Lower leg skin (tissue), 3 donors: ENCODE measurements at regions not wholly inside any gene's neighbourhood (a gene's known extent, or its start where the extent isn't known, plus 50 kb on each side); places are given as distances from the start of the nearest gene placed in this dataset.

Experiments used
- CTCF ChIP-seq, 3 donors: fragments of 450-650 bp; IDR thresholded peaks; one replicate each; pipeline ENCODE4 v1.5.1; 2016; ENCODE audit warnings: antibody characterized with exemption in 3 of 3, mild to moderate bottlenecking in 3 of 3, moderate library complexity in 2 of 3
- POLR2A ChIP-seq, 2 donors: fragments of 450-650 bp; IDR thresholded peaks; one replicate each; pipeline ENCODE4 v1.6.1; 2016 to 2017; ENCODE audit warnings: antibody characterized with exemption in 2 of 2, mild to moderate bottlenecking in 1 of 2, moderate library complexity in 1 of 2

GRCh38 chr12:98388126-98388525, 127.3 kb upstream of the TMPO start:
- no peak for TF ChIP-seq CTCF (IDR thresholded peaks at IDR 0.05)
- no peak for TF ChIP-seq POLR2A (IDR thresholded peaks at IDR 0.05)
